Vagina (tissue), 2 donors: ENCODE measurements at regions not wholly inside any gene's neighbourhood (a gene's known extent, or its start where the extent isn't known, plus 50 kb on each side); places are given as distances from the start of the nearest gene placed in this dataset.
"Not testable (repeated sequence)": the region's sequence is repeated elsewhere in the genome, so short reads cannot be mapped to it uniquely, and the experiment has no call there.

Source experiments
- POLR2A ChIP-seq, 2 donors: fragments of 450-650 bp; IDR thresholded peaks; one replicate each; pipeline ENCODE4 v1.6.1; 2017; ENCODE audit warnings: antibody characterized with exemption in 2 of 2, mild to moderate bottlenecking in 2 of 2, moderate library complexity in 2 of 2
- POLR2AphosphoS5 ChIP-seq, 2 donors: sonication (generic); formaldehyde crosslinking; IDR thresholded peaks; one replicate each; pipeline ENCODE4 v1.9.0; 2017; ENCODE audit warnings: antibody characterized with exemption in 2 of 2, mild to moderate bottlenecking in 2 of 2, low read depth in 1 of 2; ENCODE audit not compliant: insufficient read depth in 1 of 2
- TF ChIP-seq, protein P1 (sequence below), 3 experiments: fragments of 450-650 bp in 2 of 3; fragments of 200-600 bp in 1 of 3; sonication (generic) in 1 of 3; IDR thresholded peaks; one replicate each; pipeline ENCODE4 v1.5.1; 2017 to 2019; ENCODE audit warnings: antibody characterized with exemption in 3 of 3, mild to moderate bottlenecking in 2 of 3, moderate library complexity in 2 of 3

- not testable (repeated sequence) for TF ChIP-seq POLR2AphosphoS5 (IDR thresholded peaks at IDR 0.05; ENCODE audit: insufficient read depth in 1 of 2, low read depth in 1 of 2); POLR2A (IDR thresholded peaks at IDR 0.05)
- TF ChIP-seq, protein P1, sequence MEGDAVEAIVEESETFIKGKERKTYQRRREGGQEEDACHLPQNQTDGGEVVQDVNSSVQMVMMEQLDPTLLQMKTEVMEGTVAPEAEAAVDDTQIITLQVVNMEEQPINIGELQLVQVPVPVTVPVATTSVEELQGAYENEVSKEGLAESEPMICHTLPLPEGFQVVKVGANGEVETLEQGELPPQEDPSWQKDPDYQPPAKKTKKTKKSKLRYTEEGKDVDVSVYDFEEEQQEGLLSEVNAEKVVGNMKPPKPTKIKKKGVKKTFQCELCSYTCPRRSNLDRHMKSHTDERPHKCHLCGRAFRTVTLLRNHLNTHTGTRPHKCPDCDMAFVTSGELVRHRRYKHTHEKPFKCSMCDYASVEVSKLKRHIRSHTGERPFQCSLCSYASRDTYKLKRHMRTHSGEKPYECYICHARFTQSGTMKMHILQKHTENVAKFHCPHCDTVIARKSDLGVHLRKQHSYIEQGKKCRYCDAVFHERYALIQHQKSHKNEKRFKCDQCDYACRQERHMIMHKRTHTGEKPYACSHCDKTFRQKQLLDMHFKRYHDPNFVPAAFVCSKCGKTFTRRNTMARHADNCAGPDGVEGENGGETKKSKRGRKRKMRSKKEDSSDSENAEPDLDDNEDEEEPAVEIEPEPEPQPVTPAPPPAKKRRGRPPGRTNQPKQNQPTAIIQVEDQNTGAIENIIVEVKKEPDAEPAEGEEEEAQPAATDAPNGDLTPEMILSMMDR (IDR thresholded peaks at IDR 0.05), result not testable (repeated sequence)
Measured at GRCh38 chr10:46773178-46773896, 137.9 kb upstream of the PTPN20 start.
